ENCODE measurements at regions not wholly inside any gene's neighbourhood (a gene's known extent, or its start where the extent isn't known, plus 50 kb on each side); places are given as distances from the start of the nearest gene placed in this dataset.

- TF ChIP-seq CTCF (IDR thresholded peaks at IDR 0.05) (no peak), POLR2A (IDR thresholded peaks at IDR 0.05) (no peak), POLR2AphosphoS5 (IDR thresholded peaks at IDR 0.05) (no peak)
Measured at GRCh38 chr3:5554245-5554747, 366.8 kb downstream of the EDEM1 start.
